Stimulated activated CD8-positive, alpha-beta memory T cell treated with anti-CD3 and anti-CD28 coated beads, Interleukin-7, amount 100 ng/mL, for 48 hours (primary cell): ENCODE measurements at regions not wholly inside any gene's neighbourhood (a gene's known extent, or its start where the extent isn't known, plus 50 kb on each side); places are given as distances from the start of the nearest gene placed in this dataset.

ENCODE experiments used
- DNase-seq, 2 donors: peaks; one replicate each; pipeline ENCODE4 v3.0.0-alpha.2; 2020; ENCODE audit warnings: low read depth in 1 of 2; ENCODE audit errors: extremely low read depth in 1 of 2

DNA sequence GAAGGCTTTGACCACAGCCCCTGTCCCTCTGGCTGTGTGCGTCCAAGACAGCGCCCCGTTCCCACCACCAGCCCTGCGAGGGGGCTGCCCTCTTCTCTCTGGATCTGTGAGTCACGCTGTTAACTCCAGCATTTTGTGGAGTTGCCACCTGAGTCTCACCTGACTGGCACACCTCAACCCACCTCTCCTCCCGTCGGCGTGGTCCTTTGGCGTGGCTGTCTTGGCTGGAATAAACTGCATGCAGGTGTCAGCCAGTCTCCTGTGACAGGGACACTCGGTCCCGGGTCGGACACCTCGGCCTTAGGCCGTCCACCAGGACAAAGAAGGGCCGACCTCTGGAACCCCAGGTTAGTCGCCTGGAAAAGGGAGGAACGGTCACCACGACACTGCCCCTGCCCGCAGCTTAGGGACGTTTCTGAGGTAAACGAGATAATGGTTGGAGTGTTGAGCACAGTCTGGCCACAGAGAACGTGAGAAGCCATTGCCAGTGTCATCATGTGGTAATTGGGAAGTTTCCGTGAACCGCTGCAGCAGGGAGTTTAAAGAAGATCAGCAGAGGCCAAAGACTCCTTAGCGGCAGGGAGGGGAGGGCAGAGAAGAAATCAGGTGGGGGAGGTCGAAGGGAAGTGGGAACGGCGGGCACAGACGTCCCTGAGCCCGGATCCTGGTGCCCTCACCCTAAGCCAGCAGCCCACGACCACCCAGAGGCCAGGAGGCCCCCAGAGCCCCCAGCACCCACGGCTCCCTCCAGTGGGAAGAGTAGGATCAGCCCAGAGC lies 73.6 kb upstream of the FAM20C start:
- DNase-seq, result no peak

- no peak for DNase-seq
These were observed 72.8 kb upstream of the FAM20C start for GRCh38 chr7:119392-120163.

GRCh38 chr7:120164-120991 lies 72.0 kb upstream of the FAM20C start:
- DNase-seq, result no peak

DNA sequence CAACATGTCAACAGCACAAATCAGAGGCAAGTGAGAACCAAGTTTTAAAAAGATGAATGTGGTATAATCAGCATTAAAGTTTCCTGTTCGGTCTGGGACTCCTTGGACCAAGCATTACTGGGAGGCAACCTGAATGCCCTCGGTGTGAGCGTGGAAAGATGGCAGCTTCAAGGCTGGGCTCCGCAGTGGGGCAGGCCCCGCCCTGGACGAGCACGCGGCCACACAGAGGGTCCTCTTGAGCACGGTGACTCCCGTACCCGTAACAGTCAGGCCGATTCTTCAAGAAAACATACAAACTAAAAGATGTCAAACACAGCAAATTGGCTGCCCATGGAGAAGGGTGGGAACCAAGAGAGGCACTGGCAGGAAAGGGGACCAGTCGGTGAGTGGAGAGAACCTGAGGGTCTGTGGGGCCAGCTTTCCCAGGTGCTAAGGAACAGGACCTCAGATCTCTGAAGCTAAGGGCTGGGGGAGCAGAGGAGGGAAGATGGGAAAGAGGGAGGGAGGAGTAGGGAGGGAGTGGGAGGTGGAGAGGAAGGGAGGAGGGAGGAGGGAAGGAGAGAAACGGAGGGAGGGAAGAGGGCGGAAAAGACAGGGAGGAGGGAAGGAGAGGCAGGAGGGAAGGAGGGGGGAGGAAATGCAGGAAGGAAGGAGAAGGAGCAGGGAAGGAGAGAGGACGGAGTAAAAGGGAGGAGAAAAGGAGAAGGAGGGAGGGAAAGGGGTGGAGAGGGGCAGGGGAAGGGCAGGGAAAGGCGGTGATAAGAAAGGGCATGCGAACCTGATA lies 71.2 kb upstream of the FAM20C start:
- no peak for DNase-seq

DNA sequence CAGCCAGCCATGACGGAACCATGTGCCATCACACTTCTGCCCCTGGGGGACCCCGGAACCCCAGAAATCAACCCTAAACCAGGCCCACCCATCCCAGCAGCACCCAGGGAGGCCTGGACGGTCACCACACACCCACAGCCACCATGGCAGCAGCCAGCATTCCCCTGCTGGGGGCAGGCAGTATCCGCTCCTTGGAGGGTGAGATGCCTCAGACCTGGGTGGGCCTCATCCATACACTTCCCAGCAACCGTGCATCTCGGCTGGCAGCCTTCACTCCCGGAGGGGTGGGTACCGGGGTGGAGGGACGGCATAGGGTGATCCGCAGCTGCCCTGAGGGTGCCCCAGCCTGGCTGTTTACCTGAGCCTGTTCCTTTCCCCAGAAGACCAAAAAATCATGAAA lies 69.1 kb upstream of the FAM20C start:
- DNase-seq, result no peak

DNA sequence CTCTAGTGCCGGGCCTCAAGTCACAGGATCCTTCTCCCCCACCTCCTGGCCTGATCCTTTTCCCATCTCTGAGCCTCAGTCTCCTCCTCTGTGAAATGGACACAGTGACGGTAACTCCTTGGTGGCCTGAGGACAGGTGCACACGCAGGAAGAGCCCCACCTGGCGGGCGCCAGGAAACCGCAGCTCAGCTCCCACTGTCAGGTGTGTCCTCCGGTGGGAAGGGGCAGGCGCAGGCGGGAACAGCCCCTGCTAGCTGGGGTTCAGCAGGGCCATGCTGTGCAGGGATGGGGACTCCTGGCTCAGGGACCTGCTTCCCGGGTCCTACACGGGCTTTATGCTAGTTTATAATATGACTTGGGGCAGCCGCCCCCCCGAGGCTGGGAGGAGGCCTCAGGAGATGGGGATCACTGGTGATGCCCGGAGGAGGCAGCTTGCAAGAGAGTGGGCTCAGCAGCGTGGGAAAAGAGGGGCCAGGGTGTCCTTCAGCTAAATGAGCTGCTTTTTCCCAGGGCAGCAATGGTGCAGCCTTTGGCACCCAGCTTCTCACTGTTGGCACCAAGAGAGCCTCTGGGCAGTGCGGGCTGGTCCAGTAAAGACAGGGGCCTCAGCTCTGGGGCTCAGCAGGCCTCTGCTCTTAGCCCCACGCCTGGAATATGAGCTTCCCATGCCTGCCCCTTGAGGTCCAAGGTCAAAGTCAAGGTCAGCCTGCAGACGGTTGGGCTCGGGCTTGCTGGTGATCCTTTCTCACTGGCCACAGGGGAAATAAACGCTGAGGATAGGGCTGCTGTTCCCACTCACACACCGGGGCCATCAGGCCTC lies 68.0 kb upstream of the FAM20C start:
- DNase-seq, result no peak

GRCh38 chr7:125061-125475 lies 67.3 kb upstream of the FAM20C start:
- no peak for DNase-seq

GRCh38 chr7:125661-126060 lies 66.7 kb upstream of the FAM20C start:
- DNase-seq, result no peak

DNA sequence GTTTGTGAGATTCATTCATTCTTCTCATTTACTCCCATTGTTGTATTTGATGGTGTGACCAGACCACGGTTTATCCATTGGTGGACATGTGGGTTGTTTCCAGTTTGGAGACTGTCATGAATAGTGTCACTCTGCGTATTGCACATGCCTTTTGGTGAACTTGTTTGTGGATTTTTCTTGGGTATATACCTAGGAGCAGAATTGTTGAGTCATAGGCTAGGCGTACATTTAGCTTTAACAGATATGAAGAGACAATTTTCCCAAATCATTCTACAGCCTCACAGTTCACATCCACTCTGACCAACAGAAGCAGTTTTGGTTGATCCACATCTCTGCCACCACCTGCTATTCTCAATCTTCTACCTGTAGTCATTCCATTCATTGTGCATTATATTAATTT lies 66.0 kb upstream of the FAM20C start:
- no peak for DNase-seq

- DNase-seq, result no peak
These were observed 65.2 kb upstream of the FAM20C start for GRCh38 chr7:127064-127598.

DNA sequence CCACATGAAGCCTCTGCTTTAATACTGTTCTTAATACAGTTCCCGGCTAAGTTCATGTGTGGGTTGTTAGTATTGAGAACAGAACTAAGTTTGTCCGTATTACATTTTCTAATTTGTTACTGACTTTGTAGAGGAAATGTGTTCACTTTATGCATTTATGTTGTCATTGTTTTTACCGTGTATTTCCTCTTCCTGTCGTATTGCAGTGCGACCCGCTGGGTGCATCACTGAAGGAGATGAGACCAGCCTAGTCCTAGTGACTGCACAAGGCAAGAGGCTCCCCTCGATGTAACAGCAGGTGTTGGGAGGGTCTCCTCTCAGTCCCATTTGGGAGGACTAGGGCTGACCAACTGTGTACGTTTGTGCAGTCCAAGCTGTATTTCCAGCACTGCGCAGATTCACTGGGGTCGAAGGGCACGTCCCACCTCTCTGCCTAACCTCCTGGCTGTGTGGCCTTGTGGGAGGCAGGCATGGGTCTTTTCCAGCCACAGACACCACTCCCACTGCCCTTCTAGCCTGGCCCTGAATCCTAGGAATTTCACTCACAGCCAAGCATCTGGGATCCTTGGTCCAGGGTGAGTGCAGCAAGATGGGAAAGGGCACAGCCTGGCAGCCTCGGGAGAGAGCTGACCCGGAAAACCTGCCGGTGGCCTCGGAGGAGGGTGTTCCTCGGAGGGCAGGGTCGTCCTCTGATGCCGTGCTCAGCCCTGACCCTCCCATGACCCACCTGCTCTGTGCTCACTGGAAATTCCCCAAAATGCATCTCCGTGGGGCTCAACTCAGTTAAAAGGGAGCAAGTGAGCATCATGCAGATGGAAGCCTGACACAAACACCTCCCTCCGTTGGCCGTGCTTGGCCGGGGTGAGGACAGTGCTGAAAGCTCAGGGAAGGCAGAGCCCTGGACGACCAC lies 63.9 kb upstream of the FAM20C start:
- DNase-seq, result no peak

DNA sequence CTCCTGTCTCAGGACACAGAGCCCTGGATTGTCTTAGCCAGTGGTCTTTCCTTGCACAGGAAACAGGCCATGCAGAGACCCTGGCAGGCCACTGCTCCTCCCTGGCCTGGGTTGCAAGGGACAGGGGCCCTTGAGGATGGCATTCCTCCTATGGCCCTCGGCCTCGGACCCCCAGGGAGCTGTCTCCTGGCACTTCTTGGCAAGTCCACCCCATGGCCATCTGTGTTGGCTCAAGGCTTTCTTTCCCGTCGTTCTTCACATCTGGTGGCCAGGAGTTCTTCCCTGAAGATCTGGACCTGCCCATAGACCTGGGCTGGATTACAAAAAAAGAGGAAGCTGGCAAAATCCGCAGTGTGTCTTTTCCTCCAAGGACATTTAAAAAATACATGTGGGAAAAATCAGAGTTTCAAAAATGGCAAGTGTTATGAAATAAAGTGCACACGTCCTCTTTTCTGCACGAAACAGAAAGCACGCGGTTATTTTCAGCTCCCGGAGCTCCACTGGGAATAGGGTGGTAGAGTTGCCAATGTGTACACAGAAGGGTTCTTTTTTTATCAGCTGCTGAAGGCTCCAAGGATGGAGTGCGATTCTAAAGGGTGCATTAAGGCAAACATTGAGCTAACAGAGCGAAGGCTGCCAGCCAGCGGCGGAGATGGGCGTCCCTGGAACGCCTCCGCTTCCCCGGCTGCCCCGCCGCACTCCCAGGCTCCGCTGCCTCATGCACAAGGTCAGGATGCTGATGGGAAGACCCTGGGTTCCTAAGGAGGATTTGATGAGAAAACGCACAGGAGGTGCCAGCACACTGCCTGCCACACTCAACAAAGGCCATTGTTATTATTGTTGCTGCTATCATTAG lies 62.8 kb upstream of the FAM20C start:
- DNase-seq, result no peak

DNA sequence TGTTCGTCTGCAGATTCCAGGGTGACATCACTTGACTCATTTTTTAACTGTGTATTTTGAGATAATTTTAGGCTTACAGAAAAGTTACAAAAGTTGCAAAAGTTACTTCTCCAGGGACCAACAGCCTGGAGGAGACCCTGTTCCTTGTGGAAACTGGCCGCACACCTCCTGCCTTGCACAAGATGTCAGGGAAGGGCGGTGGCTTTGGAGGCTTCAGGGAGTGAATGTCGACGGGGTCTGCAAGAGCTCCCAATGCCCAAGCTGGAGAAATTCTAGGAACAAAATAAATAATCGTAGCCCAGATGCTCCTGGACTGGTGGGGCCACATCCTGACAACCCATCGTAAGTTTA lies 62.2 kb upstream of the FAM20C start:
- DNase-seq, result no peak

DNA sequence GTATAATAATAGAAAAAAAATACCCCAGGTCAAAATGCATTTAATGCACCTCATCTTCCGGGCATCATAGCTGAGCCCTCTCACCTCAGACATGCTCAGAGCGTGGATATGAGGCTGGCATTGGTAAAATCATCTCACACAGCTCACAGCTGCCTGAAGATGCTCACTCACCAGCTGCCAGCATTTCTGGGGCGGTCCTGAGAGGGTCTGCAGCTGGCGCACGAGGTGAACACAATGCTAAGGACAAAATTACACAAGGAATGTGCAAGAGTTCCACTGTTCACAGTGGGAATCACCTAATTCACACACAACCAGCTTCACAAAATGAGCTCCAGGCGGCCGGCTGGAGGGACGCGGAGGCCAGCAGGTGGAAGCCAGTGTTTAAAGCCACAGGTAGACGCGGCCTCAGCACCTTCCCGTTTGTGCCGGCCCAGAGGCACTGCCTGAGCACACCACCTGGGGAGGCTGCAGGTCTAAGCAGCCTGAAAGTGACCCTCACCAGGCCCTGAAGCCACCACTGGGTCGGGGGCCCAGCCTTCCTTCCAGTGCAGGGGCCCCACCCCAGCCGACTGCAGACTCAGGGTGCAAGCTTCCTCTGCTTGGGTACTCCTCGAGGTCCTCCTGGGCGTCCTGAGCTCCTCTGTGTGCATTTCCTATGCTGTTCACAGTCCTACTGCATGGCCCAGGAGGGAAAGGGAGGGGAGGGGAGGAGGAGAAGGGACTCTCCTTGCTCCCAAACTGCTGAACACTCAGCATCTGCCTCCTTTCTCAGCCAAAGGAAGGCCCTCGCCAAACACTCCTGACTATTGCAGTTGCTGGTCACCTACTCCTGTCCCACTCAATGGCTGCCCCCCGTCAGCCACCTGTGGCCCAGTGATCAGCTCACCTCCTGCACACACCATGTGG lies 61.2 kb upstream of the FAM20C start:
- DNase-seq, result no peak

GRCh38 chr7:131781-132482 lies 60.4 kb upstream of the FAM20C start:
- DNase-seq, result no peak

- DNase-seq, result no peak
These were observed 59.5 kb upstream of the FAM20C start for GRCh38 chr7:132899-133298.
